Muscle of arm (tissue), 1 donor: ENCODE measurements at regions not wholly inside any gene's neighbourhood (a gene's known extent, or its start where the extent isn't known, plus 50 kb on each side); places are given as distances from the start of the nearest gene placed in this dataset.
A peak's percentile ranks its signal among the peaks of the same experiment; 100 is the strongest.
"Not testable (repeated sequence)": the region's sequence is repeated elsewhere in the genome, so short reads cannot be mapped to it uniquely, and the experiment has no call there.

ENCODE experiments used
- DNase-seq: peaks from one replicate; pipeline ENCODE4 v3.0.0-alpha.2; 2013

DNA sequence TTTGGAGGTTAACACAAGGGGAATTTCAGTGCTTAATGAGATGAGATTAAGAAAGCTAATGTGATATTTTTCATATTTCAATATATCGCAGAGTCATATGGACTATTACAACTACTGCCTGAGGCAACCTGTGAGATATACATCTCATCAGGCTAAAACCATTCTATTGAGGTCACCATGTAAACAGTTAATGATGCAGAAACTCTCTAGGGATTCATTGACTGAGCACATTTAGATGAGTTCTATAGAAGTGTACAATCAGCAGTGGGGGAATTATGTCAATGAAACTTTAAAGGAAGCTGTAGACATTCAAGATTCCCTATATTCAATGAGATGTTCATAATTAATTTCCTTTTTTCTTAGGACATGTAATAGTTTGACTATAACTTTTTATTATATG is 687.4 kb upstream of the SYT4 start:
- no peak for DNase-seq

DNA sequence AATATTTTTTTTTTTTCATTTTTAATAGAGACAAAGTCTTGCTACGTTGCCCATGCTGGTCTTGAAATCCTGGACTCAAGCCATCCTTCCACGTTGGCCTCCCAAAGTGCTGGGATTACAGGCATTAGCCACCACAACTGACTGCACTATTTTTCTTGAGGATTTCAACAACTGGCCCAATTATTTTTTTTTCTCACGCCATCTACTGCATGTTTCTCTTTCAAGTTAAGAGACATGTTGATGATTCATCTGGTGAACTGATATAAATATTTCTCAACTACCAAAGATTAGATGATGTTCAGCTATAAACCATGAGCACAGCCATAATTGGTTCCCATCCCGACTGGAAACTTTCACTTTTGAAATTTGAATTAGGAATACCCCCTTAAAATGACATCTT is 688.4 kb upstream of the SYT4 start:
- no peak for DNase-seq

DNA sequence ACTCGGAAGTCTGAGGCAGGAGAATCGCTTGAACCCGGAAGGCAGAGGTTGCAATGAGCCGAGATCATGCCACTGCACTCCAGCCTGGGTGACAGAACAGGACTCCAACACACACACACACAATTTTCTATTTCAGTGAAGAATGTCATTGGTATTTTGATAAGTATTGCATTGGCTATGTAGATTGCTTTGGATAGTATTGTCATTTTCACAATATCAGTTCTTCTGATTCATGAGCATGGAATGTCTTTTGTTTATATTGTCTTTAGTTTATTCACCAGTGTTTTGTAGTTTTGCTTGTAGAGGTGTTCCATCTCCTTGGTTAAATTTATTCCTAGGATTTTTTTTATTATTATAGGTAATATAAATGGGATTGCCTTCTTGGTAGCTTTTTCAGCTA is 693.4 kb upstream of the SYT4 start:
- DNase-seq, result no peak

DNA sequence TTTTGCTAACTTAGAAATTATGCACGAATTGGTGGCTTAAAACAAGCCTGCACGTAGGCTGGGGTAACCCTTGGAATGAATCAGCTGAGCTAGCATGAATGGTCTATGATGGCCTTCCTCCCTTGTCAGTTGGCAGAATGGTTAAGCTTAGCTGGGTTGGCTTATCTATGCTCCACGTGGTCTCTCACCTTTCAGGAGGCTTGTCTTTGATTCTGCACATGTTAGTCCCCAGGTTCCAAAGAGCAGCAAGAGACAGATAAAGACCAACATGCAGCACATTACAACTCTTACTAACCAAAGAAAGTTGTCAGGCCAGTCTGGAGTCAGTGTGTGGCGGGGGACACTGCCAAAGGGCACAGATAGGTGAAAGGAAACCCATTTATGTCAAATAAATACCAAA is 700.9 kb upstream of the SYT4 start:
- no peak for DNase-seq

DNA sequence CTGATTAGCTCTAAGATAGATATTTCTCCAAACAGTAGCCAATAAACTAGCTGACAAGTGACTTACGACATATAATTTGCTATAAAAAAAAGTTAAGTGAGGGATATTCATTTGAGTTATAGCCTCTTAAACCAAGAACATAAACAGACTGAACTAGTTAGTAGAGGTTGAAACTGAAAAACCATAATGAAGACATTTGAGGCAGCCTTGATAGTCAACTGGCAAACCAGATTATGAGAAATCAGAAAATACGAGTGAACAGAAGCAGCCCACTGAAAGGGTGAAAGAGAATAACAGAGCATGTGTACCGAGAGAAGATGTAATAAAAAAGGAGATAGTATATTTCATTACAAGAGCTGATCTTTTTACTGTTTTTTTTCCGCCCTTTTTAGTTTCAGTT is 698.1 kb upstream of the SETBP1 start:
- DNase-seq, result no peak

DNA sequence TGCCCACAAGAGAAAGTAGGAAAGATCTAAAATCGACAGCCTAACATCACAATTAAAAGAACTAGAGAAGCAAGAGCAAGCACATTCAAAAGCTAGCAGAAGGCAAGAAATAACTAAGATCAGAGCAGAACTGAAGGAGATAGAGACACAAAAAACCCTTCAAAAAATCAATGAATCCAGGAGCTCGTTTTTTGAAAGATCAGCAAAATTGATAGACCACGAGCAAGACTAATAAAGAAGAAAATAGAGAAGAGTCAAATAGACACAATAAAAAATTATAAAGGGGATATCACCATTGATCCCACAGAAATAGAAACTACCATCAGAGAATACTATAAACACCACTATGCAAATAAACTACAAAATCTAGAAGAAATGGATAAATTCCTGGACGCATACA is 693.6 kb upstream of the SETBP1 start:
- DNase-seq, result not testable (repeated sequence)

DNA sequence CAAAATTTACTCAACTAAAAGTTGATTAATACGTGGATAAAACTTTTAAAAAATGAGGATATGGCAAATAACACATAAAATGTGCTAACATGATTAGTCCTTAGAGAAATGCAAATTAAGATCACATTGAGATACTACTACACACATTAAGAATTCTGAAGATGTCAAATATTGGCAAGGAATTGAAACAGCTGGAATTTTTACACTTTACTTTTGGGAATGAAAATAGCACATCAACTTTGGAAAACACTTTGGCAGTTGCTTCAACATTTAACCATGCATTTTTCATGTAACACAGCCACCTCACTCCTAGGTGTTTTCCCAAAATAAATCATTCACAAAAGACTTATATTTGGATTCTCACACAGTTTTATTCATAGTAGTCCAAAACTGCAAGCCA is 687.9 kb upstream of the SETBP1 start:
- DNase-seq, result no peak

DNA sequence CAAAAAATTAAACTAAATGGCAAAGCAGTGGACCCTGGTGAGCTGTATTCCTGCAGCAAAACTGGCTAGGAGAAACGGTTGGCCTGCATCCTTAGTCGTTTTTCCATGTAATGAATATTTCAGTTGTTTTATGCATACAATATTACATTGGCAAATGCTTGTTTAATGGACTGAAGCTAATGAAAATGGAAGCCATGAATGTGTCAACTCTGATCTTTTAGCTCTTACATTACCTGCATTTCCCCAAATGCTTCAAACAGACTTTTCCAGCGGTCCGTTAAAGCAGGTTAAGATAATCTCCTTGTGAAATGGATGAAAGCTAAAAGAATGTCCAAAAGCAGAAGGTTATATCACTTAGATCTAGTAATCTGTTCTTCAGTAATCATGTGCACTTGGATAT is 686.3 kb upstream of the SETBP1 start:
- peak; percentile 41 for DNase-seq

DNA sequence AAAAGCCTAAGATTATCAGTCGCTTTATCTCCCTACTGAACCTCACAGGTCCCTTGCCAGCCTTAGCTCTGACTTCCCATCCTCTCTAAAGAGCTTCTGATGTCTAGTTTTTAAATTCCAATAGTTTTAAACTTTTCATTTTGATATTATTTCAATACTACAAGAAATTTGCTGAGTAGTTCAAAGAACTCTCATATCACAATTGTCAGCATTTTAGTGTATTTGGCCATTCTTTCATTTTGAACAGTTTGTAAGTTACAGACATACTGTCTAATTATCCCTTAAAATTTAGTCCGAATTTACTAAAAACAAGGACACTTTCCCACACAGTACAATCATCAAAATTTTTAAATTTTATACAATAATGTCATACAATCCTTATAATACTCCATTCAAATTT is 666.8 kb upstream of the SETBP1 start:
- no peak for DNase-seq

DNA sequence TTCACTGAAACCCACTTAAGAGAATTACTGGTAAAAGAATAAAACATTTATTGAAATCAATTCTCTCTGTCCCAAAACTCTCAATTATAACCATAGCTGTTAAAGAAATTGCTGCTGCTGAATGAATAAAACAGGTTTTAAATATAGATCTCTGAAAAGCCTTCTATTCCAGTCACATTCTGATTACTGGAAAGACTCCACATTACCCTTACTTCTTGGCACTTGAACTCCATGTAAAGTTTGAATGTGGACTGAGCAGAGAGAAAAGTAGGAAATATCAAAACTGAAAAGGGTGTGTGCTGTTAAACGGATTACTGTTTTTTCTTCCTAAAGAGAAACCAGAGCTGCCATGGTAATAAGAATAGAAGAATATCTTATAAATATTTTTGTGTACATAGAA is 655.3 kb upstream of the SETBP1 start:
- peak; percentile 53 for DNase-seq

DNA sequence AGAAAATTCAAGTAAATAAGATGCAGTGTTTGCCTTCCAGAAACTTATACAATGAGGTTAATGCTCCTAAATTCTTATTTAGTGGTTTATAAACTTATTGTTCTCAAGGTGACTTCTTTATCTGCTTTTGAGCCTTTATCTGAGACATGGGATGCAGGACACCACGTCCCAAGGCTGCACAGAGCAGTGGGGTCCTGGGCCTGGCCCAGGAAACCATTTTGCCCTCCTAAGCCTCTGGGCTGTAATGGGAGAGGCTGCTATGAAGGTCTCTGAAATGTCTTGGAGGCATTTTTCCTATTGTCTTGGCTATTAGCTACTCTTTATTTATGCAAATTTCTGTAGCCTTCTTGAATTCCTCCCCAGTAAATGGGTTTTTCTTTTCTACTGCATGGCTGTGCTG is 652.6 kb upstream of the SETBP1 start:
- no peak for DNase-seq

DNA sequence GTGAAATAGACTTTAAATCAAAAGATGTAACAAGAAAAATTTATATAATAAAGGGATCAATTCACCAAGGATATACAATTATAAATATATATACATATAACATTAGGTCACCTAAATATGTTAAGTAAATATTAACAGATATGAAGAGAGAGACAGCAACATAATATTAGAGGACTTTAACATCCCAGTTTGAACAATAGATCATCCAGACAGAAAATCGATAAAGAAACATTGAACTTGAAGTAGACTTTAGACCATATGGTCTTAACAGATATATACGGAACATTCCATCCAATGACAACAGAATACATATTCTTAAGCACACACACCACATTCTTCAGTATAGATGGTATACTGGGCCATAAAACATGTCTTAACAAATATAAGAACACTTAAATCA is 649.6 kb upstream of the SETBP1 start:
- no peak for DNase-seq

DNA sequence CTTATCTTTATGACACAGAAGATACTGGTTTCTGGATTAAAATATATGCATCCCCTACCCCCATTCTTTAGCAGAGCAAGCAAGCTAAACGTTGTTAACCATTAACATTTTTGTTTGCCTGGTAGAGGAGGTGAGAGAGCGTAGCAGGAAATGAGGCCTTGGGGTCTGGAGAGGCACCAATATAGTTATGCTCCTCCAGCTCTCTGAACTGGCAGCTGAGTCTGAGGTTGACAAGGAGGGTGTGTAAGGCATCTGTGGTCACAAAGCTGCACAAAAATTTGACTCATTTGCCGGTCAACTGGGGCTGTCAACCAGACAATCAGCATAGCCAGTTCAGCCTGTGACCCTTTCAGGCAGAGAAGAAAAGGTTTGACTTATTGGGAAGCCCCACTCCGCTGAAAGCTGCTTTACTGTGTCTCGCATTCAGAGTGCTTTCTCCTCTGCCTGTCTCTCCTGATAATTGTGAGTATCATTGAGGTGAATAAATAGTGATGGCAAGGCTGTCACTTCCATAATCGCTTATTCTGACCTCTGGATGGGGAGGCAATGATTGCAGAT is 647.5 kb upstream of the SETBP1 start:
- DNase-seq, result no peak

DNA sequence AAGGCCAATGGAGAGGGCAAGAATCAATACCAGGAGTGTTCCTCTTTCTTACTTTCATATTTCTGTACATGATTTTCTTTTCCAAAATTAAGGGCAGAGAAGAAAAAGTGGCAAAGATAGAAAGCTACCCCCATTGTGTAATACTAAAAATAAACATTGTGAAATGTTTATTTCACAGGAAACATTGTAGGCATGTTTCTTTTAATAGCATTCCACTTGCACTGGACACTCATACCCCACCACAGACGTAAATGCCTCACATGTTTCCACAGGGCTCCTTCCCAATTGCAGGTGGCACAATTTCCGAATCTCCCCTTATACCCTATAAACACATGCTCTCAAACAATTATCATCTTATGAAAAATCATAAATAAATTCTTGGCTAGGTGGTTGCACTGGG is 645.1 kb upstream of the SETBP1 start:
- no peak for DNase-seq

DNA sequence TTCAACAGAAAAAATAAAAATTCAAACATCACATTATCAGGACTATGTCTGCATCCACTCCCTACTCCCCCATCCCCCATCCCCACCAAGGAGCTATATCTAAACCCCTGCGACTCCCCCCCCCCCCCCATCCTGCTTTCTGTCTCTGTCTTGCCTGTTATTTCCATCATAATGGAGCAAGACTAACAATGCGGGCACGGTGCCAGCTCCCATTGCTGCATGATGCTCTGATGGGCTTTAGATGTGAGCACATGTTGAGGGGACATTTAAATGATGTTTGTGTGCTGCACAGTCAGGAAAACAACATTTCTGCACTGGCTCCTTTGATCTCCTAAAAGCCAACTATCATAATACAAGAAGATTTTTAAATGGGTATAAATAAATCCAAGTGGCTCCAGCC is 644.2 kb upstream of the SETBP1 start:
- DNase-seq, result peak; percentile 20

DNA sequence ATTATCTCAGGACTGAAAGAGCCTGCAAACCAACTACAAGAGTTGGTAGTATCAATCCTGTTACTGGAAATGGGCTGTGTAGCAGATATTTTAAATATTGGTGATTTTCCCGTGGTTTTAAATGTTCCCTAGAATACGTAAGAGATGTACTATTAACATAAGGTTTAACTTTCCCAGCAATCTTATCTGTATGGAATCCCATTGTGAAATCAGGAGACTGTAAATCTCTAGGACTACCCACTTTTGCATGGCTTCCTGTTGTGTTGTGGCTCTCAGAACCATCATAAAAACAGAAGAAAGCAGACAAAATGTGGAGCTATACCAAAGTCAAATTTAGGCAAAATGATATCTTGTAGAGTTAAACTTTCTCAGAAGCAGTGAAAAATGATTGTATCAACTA is 641.5 kb upstream of the SETBP1 start:
- DNase-seq, result no peak

DNA sequence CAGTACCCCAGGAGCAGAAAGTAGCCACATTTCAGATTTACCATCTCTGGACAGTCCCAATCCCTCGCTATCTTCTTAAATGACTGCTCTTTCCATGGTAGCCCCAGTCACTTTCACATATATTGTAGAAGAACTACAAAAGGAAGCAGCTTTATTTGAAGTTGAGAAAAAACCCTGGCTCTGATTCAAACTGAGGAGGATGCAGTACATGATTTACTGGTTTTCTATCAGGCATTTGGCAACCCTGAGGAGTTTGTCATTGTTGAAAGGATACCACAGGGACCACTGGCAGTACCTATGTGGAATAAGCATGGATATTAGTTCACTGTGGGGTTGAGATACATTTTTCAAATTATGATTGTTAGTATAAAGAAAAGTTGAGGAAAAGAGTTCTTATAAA is 640.9 kb upstream of the SETBP1 start:
- DNase-seq, result no peak

DNA sequence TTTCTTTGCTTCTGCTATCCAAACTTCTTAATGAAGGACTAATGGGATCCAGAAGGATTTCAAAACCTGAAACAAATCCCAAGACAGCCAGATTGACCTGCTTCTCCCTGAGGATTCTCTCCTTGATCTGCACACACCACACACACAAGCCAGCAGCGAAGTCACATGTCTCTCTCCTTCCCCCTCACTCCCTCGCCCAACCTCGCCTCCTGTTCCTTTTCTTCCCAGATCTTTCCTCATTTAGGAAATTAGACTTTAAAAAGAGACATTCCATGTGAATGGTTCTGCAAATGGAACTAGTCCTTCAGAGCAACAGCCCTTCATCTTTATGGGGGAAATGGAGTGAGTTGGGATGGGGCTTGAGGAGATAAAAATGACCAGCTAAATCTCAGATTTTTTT is 639.1 kb upstream of the SETBP1 start:
- DNase-seq, result no peak

DNA sequence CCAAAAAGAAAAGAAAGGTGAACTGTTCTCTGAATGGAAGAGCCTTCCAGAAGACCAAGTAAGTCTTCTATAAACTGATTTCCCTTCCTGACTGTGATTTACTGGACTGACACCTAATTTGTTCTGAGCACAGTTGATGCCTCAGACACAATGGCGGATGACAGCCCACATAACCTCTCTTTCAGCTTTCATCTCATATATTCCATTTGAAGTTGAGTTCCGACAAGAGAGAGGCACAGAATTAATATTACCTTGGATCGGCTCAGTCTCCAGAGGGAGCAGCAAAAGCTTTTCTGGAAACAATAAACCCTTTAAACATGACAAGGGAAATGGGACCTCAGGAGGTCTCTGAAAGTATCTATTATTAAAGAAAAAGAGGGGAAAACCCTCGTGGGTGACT is 638.7 kb upstream of the SETBP1 start:
- DNase-seq, result no peak

DNA sequence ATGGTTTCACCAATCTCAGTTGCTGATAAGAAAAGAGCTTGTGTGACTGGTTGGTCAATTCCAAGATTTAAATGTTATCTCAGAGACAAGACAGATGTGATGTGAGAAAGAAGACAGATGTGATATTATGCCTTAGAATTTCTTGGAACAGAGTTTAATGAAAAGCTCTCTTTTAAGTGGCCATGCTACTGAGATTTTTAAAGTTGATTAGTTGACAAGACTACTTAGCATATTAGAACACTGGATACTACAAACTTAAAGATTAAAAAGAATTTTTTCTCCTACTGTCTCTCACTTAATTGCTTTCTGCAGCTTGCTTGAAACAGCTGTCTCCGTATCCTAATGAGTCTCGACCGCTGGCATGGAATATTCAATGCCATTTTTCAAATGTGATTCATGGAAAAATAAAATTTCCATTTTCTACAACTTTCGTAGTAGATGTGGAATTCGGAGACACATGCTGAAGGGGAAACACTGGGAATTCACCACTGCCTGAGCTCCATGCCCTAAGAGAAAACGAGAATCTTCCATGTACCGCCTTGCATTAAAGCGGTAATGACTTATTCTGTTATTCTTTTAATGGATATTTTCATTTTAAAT is 634.2 kb upstream of the SETBP1 start:
- DNase-seq, result no peak

DNA sequence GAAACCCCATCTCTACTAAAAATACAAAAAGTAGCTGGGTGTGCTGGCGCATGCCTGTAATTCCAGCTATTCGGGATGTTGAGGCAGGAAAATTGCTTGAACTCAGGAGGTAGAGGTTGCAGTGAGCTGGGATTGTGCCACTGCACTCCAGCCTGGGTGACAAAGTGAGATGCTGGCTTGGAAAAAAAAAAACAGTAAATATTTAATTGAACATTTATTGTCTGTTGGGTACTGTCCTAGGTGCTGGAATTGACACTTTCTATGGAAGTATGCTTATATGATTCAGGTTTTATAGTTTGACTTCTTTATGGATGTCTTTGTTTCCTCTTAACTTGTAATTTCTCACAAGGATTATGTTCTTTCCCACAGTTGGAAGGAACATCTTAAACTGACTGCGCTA is 633.1 kb upstream of the SETBP1 start:
- no peak for DNase-seq

DNA sequence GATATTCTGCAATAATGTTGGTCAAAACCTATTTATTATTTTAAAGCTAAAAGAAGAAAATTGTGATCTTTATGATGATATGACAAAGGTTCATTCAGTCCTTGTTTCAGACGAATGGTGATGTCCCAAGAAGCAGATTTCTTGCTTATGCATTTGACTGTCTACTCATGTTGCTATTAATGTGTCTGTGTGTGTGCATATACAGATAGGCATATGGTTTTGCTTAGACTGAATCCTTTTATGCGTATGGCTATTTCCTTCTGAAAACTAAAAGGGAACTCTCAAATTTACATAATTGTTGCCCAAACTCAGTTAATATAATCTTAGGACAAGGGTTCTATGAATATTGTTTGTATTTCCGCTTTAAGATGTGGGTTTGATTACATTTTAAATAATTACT is 632.3 kb upstream of the SETBP1 start:
- DNase-seq, result no peak

DNA sequence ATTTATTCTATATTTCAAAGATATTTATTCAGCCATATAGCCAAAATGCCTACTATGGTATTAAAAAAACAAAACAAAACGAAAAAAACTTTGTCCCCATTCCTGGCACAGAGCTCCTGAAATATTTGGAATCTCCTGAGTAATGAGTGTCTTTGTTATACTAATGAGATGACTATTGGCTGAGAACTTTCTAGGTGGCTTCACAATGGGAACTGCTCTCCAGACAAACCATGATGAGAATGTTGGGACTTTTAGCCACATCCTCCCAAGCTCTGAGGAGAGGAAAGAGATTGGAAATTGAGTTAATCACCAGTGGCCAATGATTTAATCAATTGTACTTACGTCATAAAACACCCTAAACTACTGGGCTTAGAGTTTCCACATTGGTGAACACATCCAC is 631.8 kb upstream of the SETBP1 start:
- DNase-seq, result no peak

DNA sequence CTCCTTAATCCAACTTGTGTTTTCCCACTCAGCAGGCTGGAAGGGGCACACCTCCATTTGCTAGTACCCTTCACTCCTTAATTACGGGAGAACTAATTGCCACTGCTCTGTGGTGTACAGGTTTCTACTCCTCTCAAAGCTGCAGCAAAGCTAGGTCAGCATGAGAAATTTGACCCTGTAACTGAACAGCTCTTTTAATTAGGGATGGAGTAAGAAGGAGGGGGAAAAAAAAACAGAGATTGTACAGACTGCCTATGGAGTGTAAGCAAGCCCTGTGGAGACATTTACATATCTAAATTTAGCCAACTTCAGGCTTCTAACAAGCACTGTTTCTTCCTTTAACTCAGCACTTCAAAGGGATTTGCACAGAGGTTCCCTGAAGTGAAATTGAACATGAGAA is 629.7 kb upstream of the SETBP1 start:
- DNase-seq, result no peak

DNA sequence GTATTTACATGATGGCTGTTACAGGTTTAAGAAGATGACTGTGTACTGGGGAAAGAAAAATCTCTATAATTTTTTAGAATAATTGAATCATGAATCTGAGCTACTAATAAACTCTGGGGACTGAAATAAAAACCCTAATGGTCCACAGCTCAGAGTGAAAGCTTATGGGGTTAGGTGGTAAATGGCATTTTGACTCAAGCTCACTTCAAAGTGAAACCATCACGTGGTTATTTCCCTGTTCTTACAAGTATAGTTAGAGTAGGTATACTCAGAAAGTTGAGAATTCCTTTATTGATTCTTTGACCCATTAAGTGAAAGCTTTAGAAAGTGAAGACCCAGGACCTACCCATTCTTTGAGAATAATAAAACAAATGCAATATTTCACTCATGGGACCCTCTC is 626.2 kb upstream of the SETBP1 start:
- no peak for DNase-seq
